ENCODE measurements at regions not wholly inside any gene's neighbourhood (a gene's known extent, or its start where the extent isn't known, plus 50 kb on each side); places are given as distances from the start of the nearest gene placed in this dataset.
"Not testable (repeated sequence)": the region's sequence is repeated elsewhere in the genome, so short reads cannot be mapped to it uniquely, and the experiment has no call there.

DNA sequence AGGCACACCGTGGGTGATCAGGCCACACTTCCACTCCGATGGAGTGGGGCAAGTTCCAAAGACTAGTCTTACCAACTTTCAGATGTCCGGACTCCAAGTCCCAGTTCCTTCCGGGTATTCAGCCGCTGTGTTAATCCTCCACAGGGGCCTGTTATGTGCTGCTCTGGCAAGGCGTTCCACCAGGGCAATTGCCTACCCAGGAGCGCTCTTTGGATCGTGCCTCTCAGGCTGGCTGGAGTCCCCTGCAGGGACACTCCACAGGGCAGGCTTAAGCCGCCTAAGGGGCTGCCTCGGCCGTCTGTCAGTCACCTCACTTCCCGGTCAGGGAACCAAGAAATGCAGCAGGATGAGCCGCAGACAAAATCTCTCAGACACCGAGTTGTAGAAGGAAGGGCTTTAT, 118.7 kb upstream of the CCNG1 start:
- no peak for DNase-seq (ENCODE audit: low spot score)
- TF ChIP-seq, protein P1, sequence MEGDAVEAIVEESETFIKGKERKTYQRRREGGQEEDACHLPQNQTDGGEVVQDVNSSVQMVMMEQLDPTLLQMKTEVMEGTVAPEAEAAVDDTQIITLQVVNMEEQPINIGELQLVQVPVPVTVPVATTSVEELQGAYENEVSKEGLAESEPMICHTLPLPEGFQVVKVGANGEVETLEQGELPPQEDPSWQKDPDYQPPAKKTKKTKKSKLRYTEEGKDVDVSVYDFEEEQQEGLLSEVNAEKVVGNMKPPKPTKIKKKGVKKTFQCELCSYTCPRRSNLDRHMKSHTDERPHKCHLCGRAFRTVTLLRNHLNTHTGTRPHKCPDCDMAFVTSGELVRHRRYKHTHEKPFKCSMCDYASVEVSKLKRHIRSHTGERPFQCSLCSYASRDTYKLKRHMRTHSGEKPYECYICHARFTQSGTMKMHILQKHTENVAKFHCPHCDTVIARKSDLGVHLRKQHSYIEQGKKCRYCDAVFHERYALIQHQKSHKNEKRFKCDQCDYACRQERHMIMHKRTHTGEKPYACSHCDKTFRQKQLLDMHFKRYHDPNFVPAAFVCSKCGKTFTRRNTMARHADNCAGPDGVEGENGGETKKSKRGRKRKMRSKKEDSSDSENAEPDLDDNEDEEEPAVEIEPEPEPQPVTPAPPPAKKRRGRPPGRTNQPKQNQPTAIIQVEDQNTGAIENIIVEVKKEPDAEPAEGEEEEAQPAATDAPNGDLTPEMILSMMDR (IDR thresholded peaks at IDR 0.05; ENCODE audit: extremely low read depth, missing control alignments) = no peak

DNA sequence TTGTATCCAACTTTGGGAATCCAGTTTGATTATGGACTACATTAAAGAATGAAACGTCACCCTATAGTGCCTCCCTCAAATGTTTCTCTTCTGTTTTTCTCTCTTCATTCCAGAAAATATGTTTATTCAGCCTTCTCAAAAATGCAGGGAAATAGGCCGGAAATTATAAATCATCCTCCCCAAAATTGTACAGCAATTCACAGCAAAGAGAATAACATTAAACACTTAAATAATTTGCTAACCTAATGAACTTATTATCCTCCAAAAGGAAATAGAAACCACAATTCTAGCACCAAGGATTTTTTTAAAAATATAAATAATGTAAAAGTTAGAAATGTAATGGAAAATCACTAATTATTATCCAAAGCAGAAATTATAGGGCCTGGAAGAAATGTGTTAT, 115.9 kb upstream of the CCNG1 start:
- no peak for DNase-seq (ENCODE audit: low spot score)
- TF ChIP-seq, protein P1 (IDR thresholded peaks at IDR 0.05; ENCODE audit: extremely low read depth, missing control alignments) = no peak

DNA sequence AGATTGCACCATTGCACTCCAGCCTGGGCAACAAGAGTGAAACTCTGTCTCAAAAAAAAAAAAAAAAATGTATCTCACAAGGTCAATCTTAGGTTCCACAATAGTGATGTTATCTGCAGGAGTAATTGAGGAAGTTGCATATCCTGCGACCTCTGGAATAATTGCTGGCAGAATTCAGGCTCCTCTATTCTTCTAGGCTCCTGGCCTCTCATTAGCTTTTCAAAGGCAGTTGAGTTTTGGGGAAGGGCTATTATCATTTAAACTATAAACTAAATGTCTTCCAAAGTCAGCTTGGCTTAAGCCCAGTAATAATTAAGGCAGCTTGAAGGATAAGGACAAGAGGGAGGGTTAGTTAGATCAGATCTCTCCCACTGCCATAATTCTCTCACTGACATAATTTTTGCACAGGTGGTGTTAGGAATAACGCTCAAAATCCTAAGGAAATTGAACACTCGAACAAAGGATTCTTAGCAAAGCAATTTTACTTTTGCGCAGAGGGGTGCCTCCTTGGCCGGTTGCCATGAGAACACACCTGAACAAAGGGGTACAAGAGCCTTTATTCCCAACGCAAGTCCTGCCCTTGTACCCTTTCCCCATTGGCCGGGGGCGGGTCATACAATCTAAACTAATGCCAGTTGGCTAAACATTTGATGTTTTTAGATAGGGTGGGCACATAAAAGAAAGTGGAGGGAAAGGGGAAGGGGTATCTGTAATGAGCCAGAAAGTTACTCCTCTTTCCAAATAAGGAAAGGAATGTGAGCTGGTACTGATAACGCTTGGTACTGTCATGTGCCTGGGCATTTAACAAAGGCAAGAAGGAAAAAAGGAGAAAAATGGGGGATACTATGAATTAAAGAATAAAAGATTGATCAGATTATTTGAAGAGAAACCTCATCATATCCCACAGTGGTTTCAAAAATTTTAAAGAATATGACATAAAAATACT, 106.4 kb upstream of the CCNG1 start:
- TF ChIP-seq, protein P1 (IDR thresholded peaks at IDR 0.05; ENCODE audit: extremely low read depth, missing control alignments) = no peak
- no peak for DNase-seq (ENCODE audit: low spot score)

DNA sequence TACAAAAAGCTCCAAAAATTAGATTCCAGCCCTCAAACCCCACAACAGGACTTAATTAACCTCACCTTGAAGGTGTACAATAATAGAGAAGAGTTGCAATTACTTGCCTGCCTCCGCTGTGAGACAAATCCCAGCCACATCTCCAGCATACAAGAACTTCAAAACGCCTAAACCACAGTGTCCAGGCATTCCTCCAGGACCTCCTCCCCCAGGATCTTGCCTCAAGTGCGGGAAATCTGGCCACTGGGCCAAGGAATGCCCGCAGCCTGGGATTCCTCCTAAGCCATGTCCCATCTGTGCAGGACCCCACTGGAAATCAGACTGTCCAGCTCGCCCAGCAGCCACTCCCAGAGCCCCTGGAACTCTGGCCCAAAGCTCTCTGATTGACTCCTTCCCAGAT, 101.3 kb upstream of the CCNG1 start:
- not testable (repeated sequence) for DNase-seq (ENCODE audit: low spot score)

DNA sequence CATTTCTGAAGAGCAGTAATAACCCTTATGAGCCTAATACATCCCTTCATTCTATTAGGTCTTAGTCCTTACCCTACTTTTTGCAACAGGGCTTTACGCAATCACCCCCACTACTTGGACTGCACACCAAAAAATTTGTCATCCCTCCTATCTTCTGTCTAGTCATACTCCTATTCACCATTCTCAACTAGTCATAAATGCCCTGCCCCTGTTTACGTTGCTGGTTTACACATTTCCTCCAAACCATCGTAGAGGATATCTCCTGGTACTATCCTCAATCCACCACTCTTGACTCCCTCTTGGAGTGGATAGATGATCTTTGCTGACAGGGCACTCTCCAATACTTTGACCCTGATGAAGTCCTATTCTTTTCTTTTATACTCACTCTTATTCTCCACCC, 98.2 kb upstream of the CCNG1 start:
- DNase-seq (ENCODE audit: low spot score) = no peak
- TF ChIP-seq, protein P1 (IDR thresholded peaks at IDR 0.05; ENCODE audit: extremely low read depth, missing control alignments) = no peak

DNA sequence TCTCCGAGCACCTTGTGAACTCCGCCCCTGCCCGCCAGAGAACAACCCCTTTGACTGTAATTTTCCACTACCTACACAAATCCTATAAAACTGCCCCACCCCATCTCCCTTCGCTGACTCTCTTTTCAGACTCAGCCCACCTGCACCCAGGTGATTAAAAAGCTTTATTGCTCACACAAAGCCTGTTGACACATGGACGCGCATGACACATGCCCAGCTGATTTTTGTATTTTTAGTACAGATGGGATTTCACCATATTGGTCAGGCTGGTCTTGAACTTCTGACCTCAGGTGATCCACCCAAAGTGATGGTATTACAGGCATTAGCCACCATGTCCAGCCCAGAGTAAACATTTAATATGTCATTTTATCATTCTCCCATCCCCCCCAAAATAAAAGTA, 97.0 kb upstream of the CCNG1 start:
- DNase-seq (ENCODE audit: low spot score) = not testable (repeated sequence)

DNA sequence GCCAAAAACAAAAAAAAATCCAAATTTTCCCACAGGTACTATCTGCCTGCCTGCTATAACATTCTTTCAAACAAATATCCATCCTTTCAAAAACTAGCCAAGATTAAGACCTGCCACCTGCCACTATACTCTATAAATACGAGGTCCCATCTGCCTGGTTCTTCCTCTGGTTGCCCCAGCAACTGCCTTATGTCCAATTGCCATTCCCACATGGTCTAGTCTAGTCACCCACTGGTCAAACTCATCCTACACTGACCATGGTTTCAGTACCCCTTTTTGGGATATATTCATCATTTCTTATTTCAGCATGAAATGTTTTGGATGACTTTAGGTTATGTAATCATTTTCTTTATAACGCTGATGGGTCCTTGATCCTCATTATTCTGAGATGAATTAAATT, 95.1 kb upstream of the CCNG1 start:
- TF ChIP-seq, protein P1 (IDR thresholded peaks at IDR 0.05; ENCODE audit: extremely low read depth, missing control alignments) = no peak
- no peak for DNase-seq (ENCODE audit: low spot score)

DNA sequence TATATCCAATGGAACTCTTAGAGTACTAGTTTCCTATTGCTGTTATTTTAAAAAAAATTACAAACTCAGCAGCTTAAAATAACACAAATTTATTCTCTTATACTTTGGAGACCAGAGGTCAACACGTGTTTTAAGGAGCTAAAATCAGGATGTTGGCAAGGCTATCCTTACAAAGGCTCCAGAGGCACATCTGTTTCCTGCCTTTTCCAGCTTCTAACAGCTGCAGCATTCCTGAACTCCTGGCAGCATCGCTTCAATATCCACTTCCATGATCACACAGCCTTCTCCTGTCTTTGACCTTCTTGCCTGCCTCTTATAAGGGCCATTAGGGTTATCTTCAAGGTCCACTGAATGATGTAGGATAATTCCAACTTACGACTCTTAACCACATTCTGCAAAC, 92.2 kb upstream of the CCNG1 start:
- no peak for DNase-seq (ENCODE audit: low spot score)
- TF ChIP-seq, protein P1 (IDR thresholded peaks at IDR 0.05; ENCODE audit: extremely low read depth, missing control alignments) = no peak
